ENCODE measurements at regions not wholly inside any gene's neighbourhood (a gene's known extent, or its start where the extent isn't known, plus 50 kb on each side); places are given as distances from the start of the nearest gene placed in this dataset.

GRCh38 chr5:174412374-174412773, 312.0 kb upstream of the MSX2 start:
- H3K4me2 ChIP-seq (ENCODE audit: low read depth, low read length, poor library complexity, severe bottlenecking): no peak overlapping the region
- no peak overlapping the region for H2AFZ ChIP-seq (ENCODE audit: low read length)
- H3K4me3 ChIP-seq (ENCODE audit: low read length, poor library complexity, severe bottlenecking): no peak overlapping the region
- H3F3A ChIP-seq (ENCODE audit: low read depth): no peaks in the 10 kb centered on the region
- no peaks in the 10 kb centered on the region for H3K79me2 ChIP-seq (ENCODE audit: insufficient read depth, low read length)
- H3K36me3 ChIP-seq (ENCODE audit: insufficient read depth, low read length): no peaks in the 10 kb centered on the region
- no peaks in the 10 kb centered on the region for H3K4me1 ChIP-seq (ENCODE audit: insufficient read depth, low read length, poor library complexity, severe bottlenecking)
- no peak overlapping the region for H3K9ac ChIP-seq (ENCODE audit: low read depth, low read length, poor library complexity, severe bottlenecking)
- no peaks in the 10 kb centered on the region for H3K9me2 ChIP-seq (replicated peaks; ENCODE audit: low read depth, low read length)
- no peaks in the 10 kb centered on the region for H3K9me3 ChIP-seq (ENCODE audit: insufficient read depth, low read depth, low read length)
- no peaks in the 10 kb centered on the region for H4K20me1 ChIP-seq (ENCODE audit: insufficient read depth, low read length, poor library complexity, severe bottlenecking)
- no peaks in the 10 kb centered on the region for H3K27me3 ChIP-seq (ENCODE audit: insufficient read depth, low read length, poor library complexity, severe bottlenecking)
- TF ChIP-seq EZH2phosphoT487 (IDR thresholded peaks at IDR 0.05; ENCODE audit: borderline replicate concordance) (no peak), CTCF (conservative IDR thresholded peaks at IDR 0.05; ENCODE audit: low read length) (no peak)

GRCh38 chr5:174412941-174413340, 311.4 kb upstream of the MSX2 start:
- H3K4me1 ChIP-seq (ENCODE audit: insufficient read depth, low read length, poor library complexity, severe bottlenecking): no peaks in the 10 kb centered on the region
- H3K4me3 ChIP-seq (ENCODE audit: low read length, poor library complexity, severe bottlenecking): no peak overlapping the region

GRCh38 chr5:174413567-174414314, 310.6 kb upstream of the MSX2 start:
- no peak overlapping the region for H3K4me2 ChIP-seq (ENCODE audit: low read depth, low read length, poor library complexity, severe bottlenecking)
- no peak overlapping the region for H3K9ac ChIP-seq (ENCODE audit: low read depth, low read length, poor library complexity, severe bottlenecking)
- TF ChIP-seq EZH2phosphoT487 (IDR thresholded peaks at IDR 0.05; ENCODE audit: borderline replicate concordance) (no peak), CTCF (conservative IDR thresholded peaks at IDR 0.05; ENCODE audit: low read length) (no peak)
- no peak overlapping the region for H2AFZ ChIP-seq (ENCODE audit: low read length)
- no peaks in the 10 kb centered on the region for H3K9me2 ChIP-seq (replicated peaks; ENCODE audit: low read depth, low read length)
- no peaks in the 10 kb centered on the region for H4K20me1 ChIP-seq (ENCODE audit: insufficient read depth, low read length, poor library complexity, severe bottlenecking)
- no peaks in the 10 kb centered on the region for H3K36me3 ChIP-seq (ENCODE audit: insufficient read depth, low read length)
- H3K27me3 ChIP-seq (ENCODE audit: insufficient read depth, low read length, poor library complexity, severe bottlenecking): no peaks in the 10 kb centered on the region
- no peaks in the 10 kb centered on the region for H3K4me1 ChIP-seq (ENCODE audit: insufficient read depth, low read length, poor library complexity, severe bottlenecking)
- H3K9me3 ChIP-seq (ENCODE audit: insufficient read depth, low read depth, low read length): no peaks in the 10 kb centered on the region
- H3K79me2 ChIP-seq (ENCODE audit: insufficient read depth, low read length): no peaks in the 10 kb centered on the region
- no peaks in the 10 kb centered on the region for H3F3A ChIP-seq (ENCODE audit: low read depth)
- H3K4me3 ChIP-seq (ENCODE audit: low read length, poor library complexity, severe bottlenecking): no peak overlapping the region

More at GRCh38 chr5:174412941-174413340, 311.4 kb upstream of the MSX2 start:
- H3K27me3 ChIP-seq (ENCODE audit: insufficient read depth, low read length, poor library complexity, severe bottlenecking): no peaks in the 10 kb centered on the region
- no peak overlapping the region for H2AFZ ChIP-seq (ENCODE audit: low read length)
- H3K79me2 ChIP-seq (ENCODE audit: insufficient read depth, low read length): no peaks in the 10 kb centered on the region
- H3F3A ChIP-seq (ENCODE audit: low read depth): no peaks in the 10 kb centered on the region
- no peaks in the 10 kb centered on the region for H4K20me1 ChIP-seq (ENCODE audit: insufficient read depth, low read length, poor library complexity, severe bottlenecking)
- no peak overlapping the region for H3K4me2 ChIP-seq (ENCODE audit: low read depth, low read length, poor library complexity, severe bottlenecking)
- no peak for TF ChIP-seq CTCF (conservative IDR thresholded peaks at IDR 0.05; ENCODE audit: low read length)
- TF ChIP-seq EZH2phosphoT487 (IDR thresholded peaks at IDR 0.05; ENCODE audit: borderline replicate concordance): no peak
- no peaks in the 10 kb centered on the region for H3K9me2 ChIP-seq (replicated peaks; ENCODE audit: low read depth, low read length)
- H3K9me3 ChIP-seq (ENCODE audit: insufficient read depth, low read depth, low read length): no peaks in the 10 kb centered on the region
- no peaks in the 10 kb centered on the region for H3K36me3 ChIP-seq (ENCODE audit: insufficient read depth, low read length)
- H3K9ac ChIP-seq (ENCODE audit: low read depth, low read length, poor library complexity, severe bottlenecking): no peak overlapping the region

Data from Loucy (cell line).